GM19452 (cell line): ENCODE measurements at regions not wholly inside any gene's neighbourhood (a gene's known extent, or its start where the extent isn't known, plus 50 kb on each side); places are given as distances from the start of the nearest gene placed in this dataset.

Experiments
- ATAC-seq: cut with Tn5 transposase; IDR thresholded peaks from one replicate; pipeline ENCODE4 v1.9.1; 2021; ENCODE audit not compliant: unreplicated experiment

GRCh38 chr1:201764166-201764565 is 64.8 kb upstream of the IPO9 start:
- no peak for ATAC-seq

DNA sequence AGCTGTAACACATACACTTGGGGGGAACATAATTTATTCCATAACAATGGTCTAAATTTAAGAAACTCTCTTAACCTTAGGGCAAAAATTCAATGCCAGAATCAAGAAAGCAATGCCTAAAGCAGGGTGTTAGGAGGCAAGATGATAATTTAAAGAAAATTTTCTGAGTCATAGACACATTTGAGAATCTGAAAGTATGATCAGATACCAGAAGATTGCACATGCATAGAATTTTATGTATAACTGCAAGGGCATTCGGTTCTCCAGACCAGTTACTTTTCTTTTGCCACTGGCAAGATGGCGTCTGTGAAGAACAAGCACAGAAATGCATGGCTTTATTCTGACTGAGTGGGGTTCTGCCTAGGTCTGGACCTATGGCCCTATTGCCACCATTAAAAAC is 64.4 kb upstream of the IPO9 start:
- ATAC-seq, result no peak

DNA sequence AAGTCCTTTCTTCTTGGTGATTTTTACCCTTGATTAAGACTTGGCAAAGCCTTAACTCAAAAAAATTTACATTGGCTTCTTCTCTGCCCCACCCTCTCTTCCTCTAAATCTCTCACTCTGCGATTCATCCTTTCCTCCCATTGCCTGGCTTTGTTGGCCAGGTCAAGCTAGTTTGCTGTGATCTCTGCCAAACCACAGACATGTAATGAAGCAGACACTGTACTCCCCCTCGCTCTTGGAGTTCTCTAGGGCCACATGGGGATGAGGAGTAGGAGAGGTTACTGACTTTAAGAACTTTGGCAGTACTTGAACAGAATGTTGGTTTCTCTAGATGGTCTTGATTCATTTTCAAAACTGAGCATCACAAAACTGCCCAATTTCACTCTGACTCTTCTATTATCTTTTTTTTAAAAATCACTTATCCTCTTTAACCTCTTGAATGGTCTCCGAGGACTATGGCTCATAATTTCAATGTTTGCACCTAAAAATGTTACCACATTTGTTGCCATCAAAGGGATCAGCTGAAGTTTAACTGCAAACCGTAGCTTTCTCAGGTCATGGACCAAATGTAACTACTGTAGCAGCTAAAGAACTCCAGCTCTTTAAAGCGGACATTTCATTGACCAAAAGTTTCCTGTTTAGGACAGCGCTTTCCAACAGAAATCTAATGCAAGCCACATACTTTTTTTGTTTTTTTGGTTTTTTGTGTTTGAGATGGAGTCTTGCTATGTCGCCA is 62.7 kb upstream of the IPO9 start:
- no peak for ATAC-seq

DNA sequence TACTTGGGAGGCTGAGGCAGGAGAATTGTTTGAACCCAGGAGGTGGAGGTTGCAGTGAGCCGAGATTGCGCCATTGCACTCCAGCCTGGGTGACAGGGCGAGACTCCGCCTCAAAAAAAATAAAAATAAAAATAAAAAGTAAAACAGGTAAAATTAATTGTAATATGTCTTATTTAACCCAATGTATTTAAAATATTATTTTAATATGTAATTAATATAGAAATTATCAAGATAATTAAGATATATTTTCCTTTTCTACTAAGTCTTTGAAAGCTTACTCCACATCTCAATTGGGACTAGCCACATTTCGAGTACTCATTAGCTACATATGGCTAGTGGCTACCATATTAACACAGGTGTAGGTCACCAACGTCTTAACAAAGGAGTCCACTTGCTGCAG is 61.6 kb upstream of the IPO9 start:
- ATAC-seq, result no peak

- ATAC-seq, result no peak
Observed at GRCh38 chr1:201769072-201769471, 59.9 kb upstream of the IPO9 start.

GRCh38 chr1:201769966-201770365 is 59.0 kb upstream of the IPO9 start:
- ATAC-seq, result no peak

DNA sequence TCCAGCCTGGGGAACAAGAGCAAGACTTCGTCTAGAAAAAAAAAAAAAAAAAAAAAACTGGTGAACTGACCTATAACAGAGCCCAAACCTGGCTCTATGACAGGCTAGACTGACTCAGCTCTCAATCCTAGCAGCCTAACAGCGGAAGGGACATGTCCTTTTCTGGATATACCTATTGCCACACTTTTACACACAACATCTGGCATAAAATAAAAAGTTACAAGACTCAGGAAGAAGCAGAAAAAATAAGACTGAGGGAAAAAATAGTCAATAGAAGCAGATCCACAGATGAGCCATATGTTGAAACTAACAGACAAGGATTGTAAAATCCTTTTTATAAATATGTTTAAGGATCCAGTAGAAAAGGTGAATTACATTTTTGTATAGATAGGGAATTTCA is 57.5 kb upstream of the IPO9 start:
- ATAC-seq, result no peak

DNA sequence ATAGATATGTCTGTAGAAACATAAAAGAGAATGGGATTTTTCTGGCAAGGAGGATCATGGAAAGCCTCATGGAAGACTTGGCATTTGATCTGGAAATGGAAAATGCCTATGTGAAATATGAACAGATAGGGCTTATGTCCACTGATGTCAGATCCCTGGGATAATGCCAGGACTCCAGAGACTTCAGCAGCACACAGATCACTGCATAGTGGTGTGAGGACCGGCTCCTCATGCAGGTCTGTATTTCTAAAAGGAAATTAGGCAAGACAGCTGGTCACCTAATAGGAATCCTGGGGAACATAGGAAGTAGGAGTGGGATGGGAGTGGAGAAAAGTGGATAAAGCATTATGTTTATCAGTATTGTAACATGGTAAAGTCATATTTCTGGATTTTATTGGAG is 56.8 kb upstream of the IPO9 start:
- no peak for ATAC-seq

DNA sequence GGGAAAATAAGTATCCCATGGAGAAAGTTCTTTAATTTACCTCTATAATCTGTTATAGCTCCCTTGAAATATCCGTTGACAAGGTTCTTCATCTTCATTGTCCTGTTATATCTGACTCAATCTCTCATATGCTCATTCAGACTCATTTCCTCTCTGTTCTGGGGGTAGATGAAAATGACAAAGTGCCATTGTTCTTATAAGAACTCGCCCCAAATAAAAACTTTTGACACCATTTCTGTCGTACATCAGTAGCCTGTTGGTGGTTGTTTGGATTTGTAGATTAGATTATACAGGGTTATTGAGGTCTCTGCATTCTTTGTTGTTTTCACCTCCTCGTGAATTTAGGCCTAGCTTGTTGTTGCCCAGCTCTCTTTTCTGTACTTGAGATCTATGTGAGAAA is 55.2 kb upstream of the IPO9 start:
- ATAC-seq, result no peak

DNA sequence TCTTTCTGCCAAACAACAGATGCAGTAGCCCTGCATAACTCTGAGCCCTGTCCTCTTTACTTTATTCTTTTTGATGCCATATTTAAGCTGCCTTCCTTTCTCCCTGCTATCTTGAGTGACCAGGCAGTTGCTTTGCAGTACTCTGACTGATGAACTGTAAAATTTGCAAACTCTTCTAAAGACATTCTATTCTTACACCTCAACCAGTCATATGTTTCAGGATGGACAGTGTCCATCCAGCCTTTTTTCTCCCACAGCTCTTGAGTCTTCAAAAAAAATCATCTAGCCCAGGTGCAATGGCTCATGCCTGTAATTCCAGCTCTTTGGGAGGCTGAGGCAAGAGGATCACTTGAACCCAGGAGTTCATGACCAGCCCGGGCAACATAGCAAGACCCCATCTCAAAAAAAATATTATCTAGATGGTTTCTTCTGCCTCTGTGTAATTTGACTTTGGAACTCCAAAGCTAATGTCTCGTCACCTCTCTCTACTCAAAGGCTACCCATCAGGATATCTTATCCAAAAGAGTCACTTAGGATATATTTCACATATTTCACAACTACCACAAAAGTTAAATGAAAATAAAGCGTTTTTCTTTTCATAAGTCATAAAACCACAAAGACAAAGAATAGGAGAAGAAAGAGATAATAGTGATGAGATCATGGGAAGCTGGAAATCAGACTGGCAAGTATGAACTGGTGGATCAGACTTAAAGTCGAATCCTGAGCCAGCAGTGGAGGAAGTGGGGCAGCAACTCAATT is 54.6 kb upstream of the IPO9 start:
- ATAC-seq, result no peak

GRCh38 chr1:201774983-201775344 is 54.0 kb upstream of the IPO9 start:
- no peak for ATAC-seq

DNA sequence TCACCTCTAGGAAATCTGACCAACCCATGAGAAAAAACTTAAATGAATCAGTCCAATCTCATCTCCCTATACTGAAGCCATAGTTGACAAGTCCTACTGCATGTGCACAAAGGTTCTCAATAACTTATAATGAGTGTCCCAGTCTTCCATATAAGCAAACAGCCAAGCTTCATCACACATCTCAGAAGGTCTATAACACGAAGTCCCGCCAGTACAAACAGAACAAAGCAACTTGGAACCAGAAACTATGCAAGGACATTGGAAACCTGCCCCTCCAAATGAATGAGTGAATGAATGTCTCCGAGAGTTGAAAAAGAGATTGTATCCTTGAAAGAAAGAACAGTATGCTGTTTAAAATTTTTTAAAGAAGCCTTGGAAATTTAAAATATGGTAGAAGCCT is 53.6 kb upstream of the IPO9 start:
- no peak for ATAC-seq

- no peak for ATAC-seq
Observed at GRCh38 chr1:201778279-201779065, 50.5 kb upstream of the IPO9 start.
